HPDE6-E6E7 (cell line): ENCODE measurements at regions not wholly inside any gene's neighbourhood (a gene's known extent, or its start where the extent isn't known, plus 50 kb on each side); places are given as distances from the start of the nearest gene placed in this dataset.
"Not testable (repeated sequence)": the region's sequence is repeated elsewhere in the genome, so short reads cannot be mapped to it uniquely, and the experiment has no call there.

ENCODE experiments used
- DNase-seq: peaks from one replicate; pipeline ENCODE4 v3.0.0; 2011; ENCODE audit warnings: missing footprints; ENCODE audit errors: extremely low spot score

DNA sequence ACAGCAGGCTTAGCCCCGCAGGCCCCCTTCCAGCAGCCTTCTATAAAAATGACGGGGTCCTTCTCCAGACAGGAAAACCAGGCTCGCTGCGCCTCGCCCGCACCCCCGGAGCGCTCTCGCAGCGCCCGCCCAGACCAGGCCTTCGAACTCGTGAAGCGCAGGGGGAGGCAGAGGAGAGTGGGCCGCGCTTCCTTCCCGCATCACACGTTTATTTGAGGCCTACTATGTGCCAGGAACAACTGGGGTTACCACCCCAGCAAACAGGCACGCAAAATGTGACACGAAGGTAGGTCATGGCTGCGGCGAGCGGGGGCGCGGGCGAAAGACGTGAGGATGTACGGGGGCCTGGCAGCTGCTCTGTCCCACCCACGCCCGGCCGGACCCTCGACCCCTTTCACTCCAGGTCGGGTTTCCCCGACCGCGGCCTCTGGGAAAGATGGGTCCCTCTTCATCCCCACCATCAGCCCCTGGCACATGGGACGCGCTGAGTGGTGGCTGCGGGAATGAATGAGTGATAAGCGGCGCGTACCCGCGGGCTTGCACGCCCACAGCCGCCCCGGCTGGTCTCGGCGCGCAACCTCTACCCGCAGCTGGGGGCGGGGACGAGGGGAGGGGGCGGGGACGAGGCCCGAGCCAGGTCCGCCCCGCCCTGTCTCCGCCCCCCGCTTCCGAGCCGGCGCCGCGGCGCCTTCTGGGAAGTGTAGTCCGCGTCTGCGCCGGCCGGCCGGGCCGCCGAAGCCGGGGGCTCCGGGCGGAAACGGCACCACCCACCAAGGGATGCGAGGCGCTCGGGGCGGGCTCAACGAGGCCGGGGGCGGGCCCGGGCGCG lies 59.1 kb downstream of the ZNF467 start:
- peak; percentile 76 for DNase-seq

DNA sequence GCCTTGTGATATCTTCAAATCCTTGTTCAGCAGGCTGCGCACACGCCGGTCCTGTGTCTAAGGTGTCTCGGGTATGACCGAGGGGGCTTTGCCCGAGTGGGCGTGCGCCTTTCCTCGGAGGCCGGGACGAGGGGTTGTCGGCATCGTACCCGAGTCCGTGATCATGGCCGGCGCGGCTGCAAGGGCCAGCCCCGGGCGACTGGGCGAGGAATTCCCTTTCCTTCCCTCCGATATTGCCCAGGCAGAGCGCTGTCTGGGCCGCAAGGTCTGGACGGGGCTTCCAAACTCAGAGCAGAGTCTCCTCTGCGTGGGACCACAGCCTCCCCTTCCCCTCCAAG lies 59.7 kb downstream of the ZNF467 start:
- DNase-seq = no peak

DNA sequence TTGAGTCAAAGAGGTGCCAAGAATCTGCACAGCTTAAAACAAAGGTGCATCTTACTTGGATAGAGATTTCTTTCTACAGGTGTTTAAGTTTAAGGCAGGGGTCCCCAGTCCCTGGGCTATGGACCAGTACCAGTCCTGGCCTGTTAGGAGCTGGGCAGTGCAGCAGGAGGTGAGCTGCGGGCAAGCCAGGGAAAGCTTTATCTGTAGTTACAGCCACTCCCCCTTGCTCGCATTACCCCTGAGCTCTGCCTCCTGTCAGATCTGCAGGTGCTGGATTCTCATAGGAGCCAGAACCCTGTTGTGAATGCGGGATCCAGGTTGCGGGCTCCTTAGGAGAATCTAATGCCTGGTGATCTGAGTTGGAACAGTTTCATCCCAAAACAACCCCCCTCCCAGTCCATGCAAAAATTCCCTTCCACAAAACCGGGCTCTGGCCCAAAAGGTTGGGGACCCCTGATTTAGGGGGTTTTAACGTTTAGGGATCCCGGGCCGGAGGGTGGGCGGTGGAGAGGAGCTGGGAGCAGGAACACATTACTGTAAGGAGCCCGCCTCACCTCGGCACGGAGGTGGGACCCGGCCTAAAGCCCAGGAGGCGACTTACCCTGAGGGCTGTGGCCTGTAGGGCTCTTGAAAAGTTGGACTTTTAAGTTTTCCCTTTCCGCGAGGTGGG lies 60.2 kb downstream of the ZNF467 start:
- DNase-seq = no peak

DNA sequence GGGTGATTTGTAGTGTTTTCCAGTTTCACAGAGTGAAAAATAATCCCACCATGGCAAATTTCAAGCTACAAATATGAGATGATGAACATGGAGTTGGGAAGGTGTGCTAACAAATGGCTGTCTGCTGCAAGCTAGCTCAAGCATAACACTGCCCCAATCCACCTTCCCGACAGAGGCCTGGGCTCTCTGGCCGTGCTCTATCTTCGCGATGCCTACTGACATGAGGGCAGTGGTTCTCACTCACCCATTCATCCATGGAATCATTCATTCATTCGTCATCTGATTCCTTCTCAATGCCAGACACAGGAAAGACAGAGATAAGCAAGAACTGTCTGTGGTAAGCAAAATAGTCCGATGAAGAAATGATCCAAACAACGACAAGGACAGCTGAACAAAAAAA lies 65.4 kb downstream of the ZNF467 start:
- DNase-seq = no peak

DNA sequence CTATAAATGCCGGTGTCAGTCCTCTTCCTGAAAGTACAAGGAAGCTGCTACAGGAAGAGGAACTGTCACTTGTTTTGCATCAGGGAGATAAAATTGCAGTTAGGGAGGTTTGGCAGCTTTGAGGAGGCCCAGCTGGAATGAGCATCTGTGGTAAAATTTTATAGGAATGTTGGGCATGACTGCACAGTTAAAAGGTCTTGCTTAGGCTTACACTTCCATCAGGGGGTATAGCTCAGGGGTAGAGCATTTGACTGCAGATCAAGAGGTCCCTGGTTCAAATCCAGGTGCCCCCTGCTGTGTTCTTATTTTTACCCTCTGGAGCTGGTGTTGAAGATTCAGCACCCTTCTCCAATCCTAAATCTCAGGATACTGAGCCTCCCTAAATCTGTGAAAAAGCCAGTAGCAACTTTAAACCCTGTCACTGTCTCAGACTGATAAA lies 65.9 kb downstream of the ZNF467 start:
- DNase-seq = no peak

DNA sequence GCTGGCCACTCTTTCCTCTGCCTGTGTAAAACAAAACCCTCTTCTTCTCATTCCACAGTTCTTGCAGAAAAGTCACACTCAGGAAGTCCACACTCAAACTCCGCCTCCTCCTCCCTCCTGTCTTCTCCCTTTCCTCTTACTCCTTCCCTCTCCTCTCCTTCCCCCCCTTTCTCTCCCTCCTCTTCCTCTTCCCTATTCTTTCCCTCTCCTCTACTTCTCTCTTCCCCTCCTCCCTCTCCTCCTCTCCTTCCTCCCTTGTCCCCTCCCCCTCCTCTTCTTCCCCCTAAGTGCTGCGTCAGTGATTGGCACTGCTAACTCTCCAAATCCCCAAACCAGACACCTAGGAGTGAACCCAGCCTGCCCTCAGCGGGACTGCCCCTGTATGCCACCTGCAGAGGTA lies 67.0 kb downstream of the ZNF467 start:
- DNase-seq = no peak

DNA sequence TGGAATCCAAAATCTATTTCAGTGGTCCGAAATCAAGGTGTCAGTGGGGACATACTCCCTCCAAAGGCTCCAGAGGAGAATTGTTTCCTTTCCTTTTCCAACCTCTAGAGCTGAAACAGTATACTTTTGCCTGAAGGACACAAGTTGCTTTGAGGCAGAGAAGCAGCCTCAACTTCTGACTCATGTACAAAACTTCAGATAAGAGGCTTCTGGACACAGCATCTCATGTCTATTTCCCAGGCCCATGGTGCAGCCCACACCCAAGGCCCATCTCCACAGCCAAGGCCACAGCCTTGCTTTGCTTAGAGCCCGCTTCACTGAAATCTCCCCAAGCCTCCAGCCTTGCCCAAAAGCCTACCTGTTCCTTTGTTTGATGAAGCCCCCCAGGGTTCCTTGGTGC lies 68.9 kb downstream of the ZNF467 start:
- no peak for DNase-seq

DNA sequence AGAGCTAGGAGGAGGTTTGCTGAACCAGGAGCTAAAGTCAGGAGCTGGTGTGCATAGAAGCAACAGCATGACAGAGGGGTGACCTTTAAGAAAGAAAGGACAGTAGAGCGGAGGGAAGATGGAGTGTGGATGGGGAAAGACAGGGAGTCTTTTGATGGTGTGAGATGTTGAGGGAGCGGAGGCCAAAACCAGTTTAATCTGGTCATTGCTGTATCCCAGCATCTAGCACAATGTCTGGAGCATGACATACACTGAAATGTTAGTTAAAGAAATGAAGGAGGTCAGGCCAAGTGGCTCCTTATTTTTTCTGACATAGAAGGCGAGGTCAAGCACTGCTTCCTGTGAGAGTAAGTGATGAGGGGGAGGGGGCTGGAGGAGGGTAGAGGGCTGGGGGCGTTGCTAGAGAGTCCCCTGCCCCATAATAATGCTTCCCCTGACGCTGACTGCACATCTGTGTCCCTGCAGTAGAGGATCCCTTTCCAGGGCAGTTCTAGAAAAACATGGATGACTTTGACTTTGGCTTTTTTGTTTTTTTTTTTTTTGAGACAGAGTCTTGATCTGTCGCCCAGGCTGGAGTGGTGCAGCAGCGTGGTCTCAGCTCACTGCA lies 70.2 kb downstream of the ZNF467 start:
- no peak for DNase-seq

DNA sequence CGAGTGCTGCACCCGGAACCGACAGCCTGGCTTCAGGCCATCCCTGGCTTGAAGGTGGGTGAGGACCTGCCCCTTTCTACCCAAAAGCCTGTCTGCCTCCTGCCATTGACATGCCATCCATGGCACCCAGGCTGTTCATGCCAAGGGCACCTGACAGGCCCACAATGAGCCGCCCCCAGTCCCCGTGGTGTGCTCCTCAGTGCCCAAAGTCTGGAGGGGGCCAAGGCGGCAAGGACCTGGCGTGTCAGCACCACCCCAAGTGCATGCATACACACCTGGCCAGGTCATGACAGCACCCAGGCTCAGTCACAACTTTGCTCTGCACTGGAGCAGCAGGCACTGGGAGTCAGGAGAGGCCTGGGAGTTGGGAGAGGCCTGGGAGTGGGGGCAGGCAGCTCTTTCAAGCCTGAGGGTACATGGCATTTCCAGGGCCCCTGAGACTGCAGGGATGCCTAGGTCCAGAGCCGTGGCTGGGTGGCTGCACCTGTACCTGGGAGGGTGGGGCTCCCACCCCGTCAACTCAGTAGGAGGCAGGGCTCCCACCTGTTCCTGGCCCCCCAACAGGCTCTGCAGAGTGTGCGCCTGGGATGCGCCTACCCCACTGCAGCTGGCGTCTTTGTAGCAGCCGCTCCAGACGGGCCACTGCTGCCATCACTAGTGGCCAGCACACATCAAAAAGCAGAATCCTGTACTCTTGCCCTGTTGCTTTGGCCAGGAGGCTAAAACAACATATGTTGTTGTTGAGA lies 71.7 kb downstream of the ZNF467 start:
- DNase-seq = no peak

DNA sequence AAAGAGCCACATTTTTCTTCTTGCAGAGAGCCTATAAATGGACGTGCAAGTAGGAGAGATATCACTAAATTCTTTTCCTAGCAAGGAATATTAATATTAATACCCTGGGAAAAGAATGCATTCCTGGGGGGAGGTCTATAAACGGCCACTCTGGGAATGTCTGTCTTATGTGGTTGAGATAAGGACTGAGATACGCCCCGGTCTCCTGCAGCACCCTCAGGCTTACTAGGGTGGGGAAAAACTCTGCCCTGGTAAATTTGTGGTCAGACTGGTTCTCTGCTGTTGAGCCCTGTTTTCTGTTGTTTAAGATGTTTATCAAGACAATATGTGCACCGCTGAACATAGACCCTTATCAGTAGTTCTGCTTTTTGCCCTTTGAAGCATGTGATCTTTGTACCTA lies 75.6 kb downstream of the ZNF467 start:
- not testable (repeated sequence) for DNase-seq

DNA sequence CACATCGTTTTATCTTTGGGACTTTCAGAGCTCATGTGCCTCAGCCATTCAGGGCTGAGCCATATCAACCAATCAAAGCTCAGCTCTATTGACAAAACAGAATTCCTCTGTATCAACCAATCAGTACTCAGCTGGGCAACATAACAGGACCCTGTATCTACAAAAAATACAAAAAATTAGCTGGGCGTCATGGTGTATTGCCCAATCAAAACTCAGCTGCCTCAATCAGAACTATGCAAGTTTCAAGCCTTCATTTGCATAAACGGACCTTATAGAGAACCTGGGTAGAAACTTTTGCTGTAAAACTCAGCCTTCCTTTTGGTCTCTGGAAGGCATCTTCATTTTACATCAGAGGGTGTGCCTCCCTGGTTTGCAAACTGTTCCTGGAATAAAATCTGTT lies 77.1 kb downstream of the ZNF467 start:
- DNase-seq = no peak

DNA sequence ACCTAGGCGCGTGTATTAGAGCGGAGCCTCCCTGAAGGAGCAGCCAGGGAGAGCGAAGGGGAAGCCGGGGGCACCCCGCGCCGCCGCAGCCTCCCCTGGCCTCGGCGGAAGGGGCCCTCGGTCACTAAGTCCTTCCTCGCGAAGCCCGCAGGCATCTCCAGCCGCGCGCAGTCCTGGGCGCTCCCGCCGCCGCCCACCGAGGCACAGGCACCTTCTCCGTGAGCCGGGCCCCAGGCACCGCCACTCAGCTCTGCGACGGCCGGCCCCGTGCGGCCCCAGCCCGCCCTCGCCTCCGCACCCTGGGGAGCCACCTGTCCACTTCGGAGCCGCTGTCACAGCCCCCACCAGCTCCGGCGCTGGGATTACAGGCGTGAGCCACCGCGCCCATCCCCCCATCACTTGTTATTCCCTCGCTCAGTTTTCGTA lies 80.8 kb downstream of the ZNF467 start:
- DNase-seq = no peak

DNA sequence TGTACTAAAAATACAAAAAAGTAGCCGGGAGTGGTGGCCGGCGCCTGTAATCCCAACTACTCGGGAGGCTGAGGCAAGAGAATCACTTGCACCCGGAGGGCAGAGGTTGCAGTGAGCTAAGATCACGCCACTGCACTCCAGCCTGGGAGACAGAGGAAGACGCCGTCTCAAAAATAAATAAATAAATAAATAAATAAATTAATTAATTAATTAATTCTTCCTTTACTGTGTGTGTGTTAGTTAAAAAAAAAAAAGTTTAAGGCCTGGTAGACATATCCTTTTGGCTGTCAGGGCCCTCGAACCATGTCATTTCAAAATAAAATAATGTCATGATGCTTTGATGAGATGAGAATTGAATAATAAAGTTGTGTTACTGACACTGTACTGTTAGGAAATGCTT lies 81.3 kb downstream of the ZNF467 start:
- no peak for DNase-seq

DNA sequence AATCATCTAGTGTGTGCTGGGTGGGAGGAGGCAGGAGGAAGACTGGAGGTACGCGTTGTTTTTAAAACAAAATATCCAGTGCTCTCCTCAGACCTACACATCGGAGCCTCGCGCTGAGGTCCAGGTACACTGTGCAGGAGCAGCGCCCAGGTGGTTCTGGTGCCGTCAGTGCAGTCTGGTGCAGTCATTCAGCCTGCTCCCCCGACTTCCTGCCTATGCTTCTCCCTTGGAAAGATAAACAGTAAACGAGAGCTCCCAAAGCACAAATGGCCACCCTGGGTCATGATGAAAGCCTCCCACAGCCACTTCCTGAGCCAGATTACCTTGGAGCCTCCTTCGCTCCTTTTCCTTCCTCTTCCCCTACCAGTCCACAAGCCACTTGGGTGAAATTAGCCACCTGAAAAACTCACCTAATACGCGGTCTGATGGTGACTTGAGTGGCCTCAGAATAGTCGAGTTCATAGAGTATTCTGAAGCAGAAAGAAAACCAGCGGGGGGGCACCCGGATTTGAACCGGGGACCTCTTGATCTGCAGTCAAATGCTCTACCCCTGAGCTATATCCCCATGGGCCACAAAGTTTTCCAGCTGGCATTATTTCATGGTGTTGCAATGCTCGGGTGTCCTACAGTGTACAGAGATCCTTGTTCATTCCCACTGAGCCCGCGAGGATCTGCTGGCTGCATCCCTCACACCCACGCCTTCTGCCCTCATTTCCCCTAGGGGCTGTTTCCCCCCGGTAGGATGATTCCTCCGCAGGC lies 82.5 kb downstream of the ZNF467 start:
- peak; percentile 61 for DNase-seq

DNA sequence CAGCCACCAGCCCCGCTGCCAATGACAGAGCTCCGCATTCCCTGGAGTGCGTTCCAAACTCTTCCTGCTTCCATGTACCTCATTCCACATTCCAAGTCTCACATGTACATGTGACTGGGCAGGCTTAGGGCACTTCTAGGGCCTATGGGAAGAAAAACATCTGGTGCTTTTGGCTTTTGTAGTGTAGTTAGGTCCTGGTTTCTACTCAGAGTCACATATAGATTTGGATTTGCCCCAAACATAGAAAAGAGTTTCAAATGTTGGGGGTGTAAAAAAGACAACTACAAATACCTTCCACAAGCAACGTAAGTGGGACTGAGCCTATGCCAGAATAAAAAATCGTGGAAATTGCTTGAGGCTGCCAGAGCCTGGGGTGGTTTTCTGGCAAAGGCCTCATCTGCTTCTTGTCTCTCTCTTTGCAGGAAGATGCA lies 84.1 kb downstream of the ZNF467 start:
- DNase-seq = no peak

DNA sequence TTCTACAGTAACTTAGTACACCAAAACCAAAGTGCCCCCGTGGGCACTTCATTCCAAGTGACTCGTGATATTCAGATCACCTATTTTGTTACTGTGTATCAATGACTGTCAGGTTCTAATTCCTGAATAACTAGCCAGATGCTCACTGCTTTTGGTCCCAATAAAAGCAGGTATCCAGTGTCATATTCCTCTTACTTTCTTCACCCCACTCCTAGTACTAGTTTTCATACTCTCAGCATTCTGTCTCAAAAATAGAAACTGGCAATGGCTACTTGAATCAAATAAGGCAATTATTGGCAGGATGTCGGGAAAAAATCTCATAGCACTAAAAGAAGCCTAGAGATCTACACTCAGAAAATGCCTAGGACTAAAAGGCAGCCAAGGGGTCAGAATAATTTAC lies 84.6 kb downstream of the ZNF467 start:
- no peak for DNase-seq

DNA sequence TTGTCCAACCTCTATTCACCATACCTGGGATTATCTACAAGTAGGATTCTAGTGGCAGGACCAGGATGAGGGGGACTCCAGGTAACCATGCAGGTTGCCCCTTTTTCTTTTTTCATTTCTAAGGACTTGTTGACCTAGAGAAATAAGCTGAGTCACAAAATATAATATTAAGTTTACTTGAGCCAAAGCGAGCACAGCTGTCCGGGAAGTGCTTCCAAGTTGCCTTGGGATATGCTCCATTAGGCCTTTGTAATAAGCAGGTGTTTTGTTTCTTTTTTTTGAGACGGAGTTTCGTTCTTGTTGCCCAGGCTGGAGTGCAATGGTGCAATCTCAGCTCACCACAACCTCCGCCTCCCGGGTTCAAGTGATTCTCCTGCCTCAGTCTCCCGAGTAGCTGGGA lies 85.6 kb downstream of the ZNF467 start:
- DNase-seq = not testable (repeated sequence)

DNA sequence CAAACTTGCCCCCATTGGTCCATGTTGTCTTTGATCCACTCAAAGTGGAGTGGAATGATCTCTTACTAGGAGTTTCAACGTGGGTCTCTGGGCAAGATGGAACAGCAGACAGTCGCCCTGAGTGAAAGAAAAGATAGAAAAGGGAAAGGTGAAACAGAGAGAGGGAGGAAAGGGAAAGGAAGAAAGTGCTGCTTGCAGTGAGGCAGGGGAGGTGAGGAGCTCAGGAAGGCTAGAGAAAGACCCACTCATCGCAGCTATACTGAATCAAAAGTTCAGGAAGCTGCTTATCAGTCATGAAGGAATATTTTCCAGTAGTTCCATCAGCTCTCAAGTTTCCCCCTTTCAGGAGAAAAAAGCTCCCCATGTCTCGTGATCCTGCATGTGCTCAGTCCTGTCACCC lies 86.9 kb downstream of the ZNF467 start:
- no peak for DNase-seq

DNA sequence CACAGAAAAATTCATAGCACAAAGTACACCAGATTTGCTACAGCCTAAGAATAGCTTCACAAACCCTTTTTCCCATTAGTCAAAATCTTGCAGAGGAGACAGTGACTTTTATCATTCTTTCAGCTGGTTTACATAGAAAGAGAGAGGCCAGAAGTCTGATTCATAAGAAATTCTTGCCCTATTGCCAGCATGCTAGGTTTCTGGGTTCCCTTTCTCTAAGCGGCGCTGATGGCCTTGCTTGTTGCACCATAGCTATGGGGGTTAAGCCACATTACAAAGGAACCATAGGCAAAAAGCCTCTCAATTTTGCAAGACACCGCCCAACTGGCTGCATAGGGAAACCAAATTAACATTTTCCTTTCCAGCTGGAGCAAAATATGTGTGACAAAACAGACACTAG lies 87.4 kb downstream of the ZNF467 start:
- DNase-seq = no peak

DNA sequence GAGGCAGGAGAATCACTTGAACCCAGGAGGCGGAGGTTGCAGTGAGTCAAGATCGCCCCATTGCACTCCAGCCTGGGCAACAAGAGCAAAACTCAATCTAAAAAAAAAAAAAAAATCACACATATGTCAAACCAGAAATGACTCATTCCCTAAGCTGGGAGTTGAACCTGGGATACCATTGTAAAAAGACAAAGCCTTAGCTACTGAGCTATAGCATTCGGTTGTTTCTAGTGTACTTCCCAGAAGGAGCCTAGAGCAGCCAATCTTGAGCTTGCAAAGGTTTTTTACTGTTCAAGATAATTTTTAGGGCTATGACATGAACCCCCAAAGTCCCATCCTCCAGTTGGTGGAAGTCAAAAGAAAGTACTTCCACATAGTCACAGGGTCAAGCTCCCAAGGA lies 87.9 kb downstream of the ZNF467 start:
- DNase-seq = no peak

DNA sequence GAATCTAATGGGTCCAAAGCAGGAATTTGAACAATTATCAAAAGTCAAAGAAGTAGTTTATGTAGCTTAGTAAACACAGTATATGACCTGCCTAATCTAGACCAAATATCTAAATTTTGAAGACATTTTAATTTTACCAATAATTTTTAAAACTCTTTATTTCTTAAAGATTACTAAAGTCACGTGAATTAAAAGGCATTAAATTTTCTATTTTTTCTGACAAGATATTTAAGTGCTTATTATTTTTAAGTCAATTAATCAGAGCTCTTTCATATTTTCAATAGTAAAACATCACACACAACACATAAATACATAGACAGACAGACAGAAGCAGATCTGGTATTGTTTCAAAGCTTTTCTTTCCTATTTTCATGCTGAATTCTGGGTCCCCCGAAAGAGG lies 89.5 kb downstream of the ZNF467 start:
- no peak for DNase-seq

DNA sequence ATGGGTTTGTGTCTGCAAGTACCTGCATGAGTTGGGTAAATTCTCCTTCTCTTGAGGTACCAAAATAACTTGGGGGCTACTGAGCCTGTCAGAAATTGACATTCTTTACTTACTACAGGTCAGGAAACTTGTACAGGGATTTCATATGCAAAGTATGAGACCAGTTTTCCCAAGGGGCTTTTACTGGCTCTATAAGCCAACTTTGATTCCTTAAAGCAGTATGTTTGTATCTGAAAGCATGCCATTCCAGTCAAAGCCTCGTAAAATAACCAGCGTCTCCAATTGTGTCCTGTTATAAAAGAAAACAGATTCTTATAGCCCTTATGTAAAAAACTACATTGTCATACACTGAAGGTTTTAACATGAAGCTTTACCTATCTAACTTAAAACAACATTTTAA lies 90.2 kb downstream of the ZNF467 start:
- DNase-seq = no peak
